H9 (cell line): ENCODE measurements at regions not wholly inside any gene's neighbourhood (a gene's known extent, or its start where the extent isn't known, plus 50 kb on each side); places are given as distances from the start of the nearest gene placed in this dataset.

Experiments used
- DNase-seq: peaks from one replicate; pipeline ENCODE4 v3.0.0-alpha.2; 2017
- H2AFZ ChIP-seq: one replicate; pipeline ENCODE4 v1.6.1; 2013; ENCODE audit warnings: mild to moderate bottlenecking, low read length, control low read depth, moderate library complexity
- H2AK5ac ChIP-seq: 2 replicates; pipeline ENCODE4 v1.6.1; 2013; ENCODE audit warnings: low read length, control low read depth, mixed read lengths; ENCODE audit not compliant: insufficient read length
- H2BK120ac ChIP-seq: one replicate; pipeline ENCODE4 v1.6.1; 2013; ENCODE audit warnings: low read depth, mild to moderate bottlenecking, low read length, control low read depth, inconsistent platforms; ENCODE audit not compliant: poor library complexity, severe bottlenecking
- H2BK12ac ChIP-seq: 2 replicates; pipeline ENCODE4 v1.6.1; 2013; ENCODE audit warnings: low read length, control low read depth, mixed read lengths, low read depth; ENCODE audit not compliant: insufficient read length
- H2BK15ac ChIP-seq: 2 replicates; pipeline ENCODE4 v1.6.1; 2013; ENCODE audit warnings: low read depth, low read length, control low read depth
- H2BK20ac ChIP-seq: one replicate; pipeline ENCODE4 v1.6.1; 2013; ENCODE audit warnings: low read depth, mild to moderate bottlenecking, low read length, control low read depth, inconsistent platforms; ENCODE audit not compliant: poor library complexity, severe bottlenecking
- H2BK5ac ChIP-seq: 2 replicates; pipeline ENCODE4 v1.6.1; 2013; ENCODE audit warnings: low read length, control low read depth, mixed read lengths; ENCODE audit not compliant: insufficient read length
- H3K14ac ChIP-seq: 2 replicates; pipeline ENCODE4 v1.6.1; 2013; ENCODE audit warnings: low read length, control low read depth; ENCODE audit not compliant: insufficient read depth
- H3K18ac ChIP-seq: 2 replicates; pipeline ENCODE4 v1.6.1; 2013; ENCODE audit warnings: low read depth, mild to moderate bottlenecking, mixed read lengths, low read length, control low read depth; ENCODE audit not compliant: insufficient read length
- H3K23ac ChIP-seq: 2 replicates; pipeline ENCODE4 v1.6.1; 2013; ENCODE audit warnings: low read length, control low read depth, mixed read lengths, low read depth; ENCODE audit not compliant: insufficient read length
- H3K23me2 ChIP-seq: 2 replicates; pipeline ENCODE4 v1.6.1; 2013; ENCODE audit warnings: low read depth, mild to moderate bottlenecking, mixed read lengths, low read length, control low read depth; ENCODE audit not compliant: insufficient read length, poor library complexity, severe bottlenecking
- H3K27ac ChIP-seq: 2 replicates; pipeline ENCODE4 v1.5.1; 2013; ENCODE audit warnings: low read length, control low read depth, mixed read lengths, low read depth; ENCODE audit not compliant: insufficient read length
- H3K27me3 ChIP-seq: 2 replicates; pipeline ENCODE4 v1.6.1; 2013; ENCODE audit warnings: low read length, control low read depth, inconsistent platforms; ENCODE audit not compliant: insufficient read depth
- H3K4ac ChIP-seq: 2 replicates; pipeline ENCODE4 v1.6.1; 2013; ENCODE audit warnings: low read depth, mild to moderate bottlenecking, control low read depth, inconsistent platforms, low read length, moderate library complexity
- H3K4me1 ChIP-seq: 2 replicates; pipeline ENCODE4 v1.6.1; 2013; ENCODE audit warnings: low read length, control low read depth, inconsistent platforms; ENCODE audit not compliant: insufficient read depth
- H3K4me2 ChIP-seq: 2 replicates; pipeline ENCODE4 v1.6.1; 2013; ENCODE audit warnings: low read length, control low read depth, mixed read lengths; ENCODE audit not compliant: insufficient read length, insufficient read depth
- H3K56ac ChIP-seq: 2 replicates; pipeline ENCODE4 v1.6.1; 2013; ENCODE audit warnings: low read depth, mild to moderate bottlenecking, mixed read lengths, low read length, control low read depth; ENCODE audit not compliant: insufficient read length
- H3K79me1 ChIP-seq: 2 replicates; pipeline ENCODE4 v1.6.1; 2013; ENCODE audit warnings: low read depth, mild to moderate bottlenecking, moderate library complexity, low read length, control low read depth, inconsistent platforms; ENCODE audit not compliant: insufficient read depth, poor library complexity, severe bottlenecking
- H3K79me2 ChIP-seq: 2 replicates; pipeline ENCODE4 v1.6.1; 2013; ENCODE audit warnings: low read length, control low read depth, inconsistent platforms; ENCODE audit not compliant: insufficient read depth
- H3K9ac ChIP-seq: 2 replicates; pipeline ENCODE4 v1.6.1; 2013; ENCODE audit warnings: low read length, control low read depth, mixed read lengths; ENCODE audit not compliant: insufficient read length; ENCODE audit errors: extremely low read depth
- H3K9me3 ChIP-seq: one replicate; pipeline ENCODE4 v1.6.1; 2013; ENCODE audit warnings: low read depth, low read length, inconsistent platforms; ENCODE audit not compliant: control insufficient read depth
- H3T11ph ChIP-seq: one replicate; pipeline ENCODE4 v1.6.1; 2013; ENCODE audit warnings: mild to moderate bottlenecking, low read length, control low read depth, inconsistent platforms
- H4K20me1 ChIP-seq: one replicate; pipeline ENCODE4 v1.6.1; 2013; ENCODE audit not compliant: control insufficient read depth, insufficient read length, insufficient read depth
- H4K5ac ChIP-seq: 2 replicates; pipeline ENCODE4 v1.6.1; 2013; ENCODE audit warnings: low read depth, mild to moderate bottlenecking, mixed read lengths, low read length, control low read depth; ENCODE audit not compliant: insufficient read length
- H4K8ac ChIP-seq: replicated peaks from 2 replicates; pipeline ENCODE4 v1.6.1; 2013; ENCODE audit warnings: low read length, control low read depth, mixed read lengths, low read depth; ENCODE audit not compliant: insufficient read length
- H4K91ac ChIP-seq: 2 replicates; pipeline ENCODE4 v1.6.1; 2013; ENCODE audit warnings: low read depth, mild to moderate bottlenecking, moderate library complexity, mixed read lengths, low read length, control low read depth; ENCODE audit not compliant: insufficient read length
- H3K27ac Mint-ChIP-seq, 3 experiments: 2 replicates in 2 of 3; 3 replicates in 1 of 3; pipeline ENCODE4 v1.8.0; 2020 to 2021; ENCODE audit warnings: mixed read lengths in 3 of 3, mild to moderate bottlenecking in 1 of 3, moderate library complexity in 1 of 3
- H3K27me3 Mint-ChIP-seq: 2 replicates; pipeline ENCODE4 v1.8.0; 2021; ENCODE audit warnings: low read depth, mild to moderate bottlenecking, moderate library complexity, mixed read lengths
- H3K36me3 Mint-ChIP-seq, 3 experiments: 2 replicates in 2 of 3; 3 replicates in 1 of 3; pipeline ENCODE4 v1.8.0; 2020 to 2021; ENCODE audit warnings: low read depth in 3 of 3, mixed read lengths in 3 of 3; ENCODE audit not compliant: insufficient read depth in 1 of 3
- H3K4me1 Mint-ChIP-seq, 2 experiments: 2 replicates each; pipeline ENCODE4 v1.8.0; 2020; ENCODE audit warnings: mixed read lengths in 2 of 2
- H3K4me3 Mint-ChIP-seq, 2 experiments: 2 replicates in 1 of 2; 3 replicates in 1 of 2; pipeline ENCODE4 v1.8.0; 2020 to 2021; ENCODE audit warnings: mild to moderate bottlenecking in 2 of 2, mixed read lengths in 2 of 2, moderate library complexity in 1 of 2
- H3K9me3 Mint-ChIP-seq, 2 experiments: 2 replicates in 1 of 2; 3 replicates in 1 of 2; pipeline ENCODE4 v1.8.0; 2020; ENCODE audit warnings: mild to moderate bottlenecking in 2 of 2, mixed read lengths in 2 of 2, moderate library complexity in 1 of 2
- CTCF ChIP-seq: fragments of 200-600 bp; sonication (generic); conservative IDR thresholded peaks from 3 replicates; pipeline ENCODE4 v1.8.0; 2021; ENCODE audit warnings: antibody characterized with exemption, mild to moderate bottlenecking
- WGBS: extraction: QIAGEN DNeasy Blood & Tissue Kit; methylation state at CpG from one replicate; pipeline ENCODE4 v1.1.7; 2013; ENCODE audit warnings: missing lambda C conversion rate, low lambda C conversion rate, mixed read lengths; ENCODE audit not compliant: insufficient read length; ENCODE audit errors: extremely low coverage; 5-methylcytosine and 5-hydroxymethylcytosine counted together

GRCh38 chr6:4584801-4585200 lies 191.4 kb upstream of the CDYL start:
- no peaks in the 10 kb centered on the region for H3K79me1 ChIP-seq
- no peak overlapping the region for H3T11ph ChIP-seq
- no peak overlapping the region for H2BK12ac ChIP-seq
- no peak overlapping the region for H2BK20ac ChIP-seq
- no peak overlapping the region for H2BK15ac ChIP-seq
- Mint-ChIP-seq H3K4me3 (no peak overlapping the region), H3K36me3 (no peaks in the 10 kb centered on the region; a peak in 1 of 7 replicates), H3K27ac (no peak overlapping the region), H3K27me3 (peaks cover 5% of the 10 kb centered on the region), H3K9me3 (no peaks in the 10 kb centered on the region), H3K4me1 (peaks cover 0 to 5% of the 10 kb centered on the region in 2 experiments; a peak in 1 of 4 replicates)
- no peaks in the 10 kb centered on the region for H3K4me1 ChIP-seq
- no peak overlapping the region for H2BK120ac ChIP-seq
- H3K18ac ChIP-seq: no peak overlapping the region
- TF ChIP-seq CTCF: no peak
- no peak overlapping the region for H3K14ac ChIP-seq
- H2AK5ac ChIP-seq: no peak overlapping the region
- no peak overlapping the region for H2AFZ ChIP-seq
- no peaks in the 10 kb centered on the region for H3K79me2 ChIP-seq
- H4K5ac ChIP-seq: no peak overlapping the region
- no peak overlapping the region for H2BK5ac ChIP-seq
- H4K91ac ChIP-seq: no peak overlapping the region
- no peak overlapping the region for H3K56ac ChIP-seq
- H3K4ac ChIP-seq: no peak overlapping the region
- WGBS: no CpG with 5 or more reads among the region's 5 CpGs
- H3K23me2 ChIP-seq: no peaks in the 10 kb centered on the region
- H3K4me2 ChIP-seq: no peak overlapping the region
- H3K9me3 ChIP-seq: no peaks in the 10 kb centered on the region
- H3K23ac ChIP-seq: no peak overlapping the region
- no peak overlapping the region for H3K9ac ChIP-seq
- H3K27me3 ChIP-seq: no peaks in the 10 kb centered on the region
- no peak overlapping the region for H3K27ac ChIP-seq
- H4K8ac ChIP-seq: no peak overlapping the region
- H4K20me1 ChIP-seq: no peaks in the 10 kb centered on the region
- no peak for DNase-seq
